ENCODE measurements at regions not wholly inside any gene's neighbourhood (a gene's known extent, or its start where the extent isn't known, plus 50 kb on each side); places are given as distances from the start of the nearest gene placed in this dataset.

DNA sequence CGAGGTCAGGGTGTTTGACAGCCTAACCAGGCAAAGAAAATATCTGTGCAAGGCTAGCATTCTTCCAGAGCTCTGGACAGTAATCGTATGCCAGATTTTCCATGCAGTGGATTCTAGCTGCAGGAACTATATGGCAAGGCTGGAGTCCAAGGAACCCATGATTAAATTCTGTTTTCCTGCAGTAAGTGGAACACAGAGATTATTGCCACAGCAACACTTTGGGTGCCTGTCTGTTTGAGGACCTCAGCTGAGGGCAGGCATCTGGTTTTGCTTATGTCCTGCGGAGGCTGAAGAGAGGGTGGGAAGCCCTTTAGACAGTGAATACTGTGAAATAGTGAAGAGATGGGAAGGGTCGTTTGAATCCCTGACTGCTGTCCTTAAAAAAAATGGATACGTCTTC lies 104.4 kb downstream of the DAD1 start:
- Histone ChIP-seq H2AFZ (ENCODE audit: low read length) (no peak overlapping the region), H3K9ac (ENCODE audit: low read length) (no peak overlapping the region), H3K27me3 (ENCODE audit: low read length) (no peaks in the 10 kb centered on the region), H3K27ac (ENCODE audit: low read length) (no peak overlapping the region), H3K9me3 (ENCODE audit: low read length) (no peaks in the 10 kb centered on the region), H4K20me1 (ENCODE audit: insufficient read depth, low read depth, low read length) (no peaks in the 10 kb centered on the region), H3K36me3 (ENCODE audit: insufficient read depth, low read length) (no peaks in the 10 kb centered on the region), H3K4me2 (ENCODE audit: low read depth, low read length, poor library complexity, severe bottlenecking) (no peak overlapping the region), H3K4me3 (ENCODE audit: low read length) (no peak overlapping the region), H3K4me1 (ENCODE audit: low read length) (peaks cover 21% of the 10 kb centered on the region), H3K9me2 (replicated peaks; ENCODE audit: insufficient read depth, low read length) (no peaks in the 10 kb centered on the region), H3K79me2 (ENCODE audit: low read length) (no peaks in the 10 kb centered on the region)
- no peak for DNase-seq

DNA sequence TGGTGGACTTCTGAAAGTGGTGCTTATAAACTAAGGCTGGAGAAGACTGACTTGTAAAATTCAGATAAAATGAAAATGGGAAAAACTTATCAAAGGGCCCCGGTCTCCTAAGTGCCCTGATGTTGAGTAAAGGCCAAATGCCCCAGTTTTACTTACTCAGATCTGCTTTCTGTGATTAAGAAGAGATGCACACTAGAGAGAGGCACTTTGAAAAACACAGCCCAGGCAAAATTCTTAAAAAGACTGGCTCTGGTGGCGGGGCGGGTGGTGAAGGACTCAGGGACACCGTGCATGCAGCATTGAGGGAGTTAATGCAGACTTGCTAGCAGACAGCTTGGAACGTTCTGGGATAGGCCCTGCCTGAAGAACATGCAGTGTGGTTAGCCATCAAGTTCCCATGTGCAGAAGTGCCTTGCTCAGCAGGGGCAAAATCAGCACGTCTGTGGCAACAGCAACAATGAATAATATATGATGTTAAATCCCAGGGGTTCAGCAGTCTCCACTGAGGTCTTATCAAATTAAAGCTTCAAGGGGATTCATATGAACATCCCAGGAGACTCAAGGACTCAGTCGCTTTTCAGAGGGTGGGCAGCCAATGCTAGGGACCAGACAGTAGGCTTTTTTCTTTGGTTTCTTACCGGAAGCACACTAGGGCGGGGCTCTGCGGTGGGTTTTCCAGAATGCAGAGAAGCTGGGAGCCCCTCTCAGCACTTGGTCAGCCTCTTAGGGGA lies 105.0 kb downstream of the DAD1 start:
- no peaks in the 10 kb centered on the region for H3K9me3 ChIP-seq (ENCODE audit: low read length)
- H2AFZ ChIP-seq (ENCODE audit: low read length), result no peak overlapping the region
- H3K27me3 ChIP-seq (ENCODE audit: low read length), result no peaks in the 10 kb centered on the region
- H3K4me2 ChIP-seq (ENCODE audit: low read depth, low read length, poor library complexity, severe bottlenecking), result no peak overlapping the region
- no peaks in the 10 kb centered on the region for H3K9me2 ChIP-seq (replicated peaks; ENCODE audit: insufficient read depth, low read length)
- H3K9ac ChIP-seq (ENCODE audit: low read length), result no peak overlapping the region
- H3K79me2 ChIP-seq (ENCODE audit: low read length), result no peaks in the 10 kb centered on the region
- no peak overlapping the region for H3K4me3 ChIP-seq (ENCODE audit: low read length)
- no peaks in the 10 kb centered on the region for H3K36me3 ChIP-seq (ENCODE audit: insufficient read depth, low read length)
- no peak for DNase-seq
- no peaks in the 10 kb centered on the region for H4K20me1 ChIP-seq (ENCODE audit: insufficient read depth, low read depth, low read length)
- H3K4me1 ChIP-seq (ENCODE audit: low read length), result peaks cover 22% of the 10 kb centered on the region
- H3K27ac ChIP-seq (ENCODE audit: low read length), result no peak overlapping the region

DNA sequence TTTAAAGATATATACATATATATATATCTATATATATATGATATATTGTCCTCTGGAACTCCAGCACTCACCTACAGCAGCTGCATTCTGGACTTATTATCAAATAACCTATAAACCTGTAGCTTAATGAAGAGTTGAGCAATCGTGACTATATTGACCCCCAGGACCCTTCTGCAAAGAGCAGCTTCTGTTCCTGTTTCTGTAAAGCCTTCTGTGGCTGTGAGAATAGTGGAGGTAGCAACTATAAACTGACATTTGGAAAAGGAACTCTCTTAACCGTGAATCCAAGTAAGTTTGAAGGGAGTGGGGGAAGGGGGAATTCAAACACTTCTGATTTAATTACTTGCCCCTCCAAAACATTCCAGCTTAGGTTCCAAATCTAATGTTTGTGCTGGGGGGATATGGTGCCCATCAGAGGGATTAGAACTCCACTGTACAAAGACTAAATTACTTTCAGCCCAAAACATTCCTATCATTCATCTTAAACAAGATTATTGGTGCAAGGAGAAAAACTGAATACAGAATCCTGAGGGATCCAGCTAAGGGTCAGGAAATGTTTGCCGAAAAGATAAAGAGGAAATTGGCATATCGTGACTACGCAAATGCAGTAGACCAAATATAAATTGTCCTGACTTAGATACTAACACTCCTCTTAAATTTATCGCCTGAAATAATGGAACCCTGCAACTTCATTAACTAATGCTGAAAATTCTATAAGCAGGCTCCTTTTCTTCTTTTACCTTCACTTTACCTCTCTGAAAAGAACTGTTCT lies 106.1 kb downstream of the DAD1 start:
- H3K4me2 ChIP-seq (ENCODE audit: low read depth, low read length, poor library complexity, severe bottlenecking), result no peak overlapping the region
- no peak for DNase-seq
- no peak overlapping the region for H3K4me3 ChIP-seq (ENCODE audit: low read length)
- no peak overlapping the region for H2AFZ ChIP-seq (ENCODE audit: low read length)
- H3K9me3 ChIP-seq (ENCODE audit: low read length), result no peaks in the 10 kb centered on the region
- peaks cover 22% of the 10 kb centered on the region for H3K4me1 ChIP-seq (ENCODE audit: low read length)
- H3K36me3 ChIP-seq (ENCODE audit: insufficient read depth, low read length), result no peaks in the 10 kb centered on the region
- no peaks in the 10 kb centered on the region for H3K9me2 ChIP-seq (replicated peaks; ENCODE audit: insufficient read depth, low read length)
- no peaks in the 10 kb centered on the region for H3K79me2 ChIP-seq (ENCODE audit: low read length)
- no peaks in the 10 kb centered on the region for H4K20me1 ChIP-seq (ENCODE audit: insufficient read depth, low read depth, low read length)
- no peaks in the 10 kb centered on the region for H3K27me3 ChIP-seq (ENCODE audit: low read length)
- H3K27ac ChIP-seq (ENCODE audit: low read length), result no peak overlapping the region
- no peak overlapping the region for H3K9ac ChIP-seq (ENCODE audit: low read length)

DNA sequence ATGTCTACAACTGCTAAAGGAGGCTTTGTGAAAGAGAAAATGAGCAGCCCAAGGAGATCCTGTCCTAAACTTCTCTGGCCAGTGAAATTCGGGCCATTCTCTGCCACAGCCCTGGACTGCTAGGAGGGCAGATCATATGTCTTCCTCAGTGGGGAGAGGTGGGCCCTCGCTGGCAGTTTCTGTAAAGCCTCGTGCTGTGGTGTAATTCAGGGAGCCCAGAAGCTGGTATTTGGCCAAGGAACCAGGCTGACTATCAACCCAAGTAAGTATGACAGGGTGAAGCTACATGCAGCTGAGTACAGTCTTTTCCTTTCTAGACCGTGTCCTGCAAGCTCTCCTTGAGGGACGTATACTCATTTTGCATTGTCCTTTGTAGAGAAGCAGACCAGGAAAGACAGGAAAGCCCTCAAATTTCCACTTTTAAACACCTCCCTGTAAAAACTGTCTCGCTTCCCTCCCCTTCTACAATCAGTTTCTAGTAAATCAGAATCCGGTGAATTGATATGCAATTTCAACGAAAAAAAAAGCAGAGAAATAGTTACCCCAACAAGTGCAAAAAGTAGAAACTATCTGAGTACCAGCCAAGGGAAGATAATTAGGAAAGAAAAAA lies 106.8 kb downstream of the DAD1 start:
- no peak overlapping the region for H3K9ac ChIP-seq (ENCODE audit: low read length)
- H3K27ac ChIP-seq (ENCODE audit: low read length), result no peak overlapping the region
- H3K9me3 ChIP-seq (ENCODE audit: low read length), result no peaks in the 10 kb centered on the region
- no peaks in the 10 kb centered on the region for H3K79me2 ChIP-seq (ENCODE audit: low read length)
- no peak overlapping the region for H3K4me3 ChIP-seq (ENCODE audit: low read length)
- no peak overlapping the region for H2AFZ ChIP-seq (ENCODE audit: low read length)
- DNase-seq, result no peak
- no peak overlapping the region for H3K4me2 ChIP-seq (ENCODE audit: low read depth, low read length, poor library complexity, severe bottlenecking)
- H3K9me2 ChIP-seq (replicated peaks; ENCODE audit: insufficient read depth, low read length), result no peaks in the 10 kb centered on the region
- no peaks in the 10 kb centered on the region for H4K20me1 ChIP-seq (ENCODE audit: insufficient read depth, low read depth, low read length)
- peaks cover 30% of the 10 kb centered on the region for H3K4me1 ChIP-seq (ENCODE audit: low read length)
- no peaks in the 10 kb centered on the region for H3K36me3 ChIP-seq (ENCODE audit: insufficient read depth, low read length)
- H3K27me3 ChIP-seq (ENCODE audit: low read length), result no peaks in the 10 kb centered on the region

DNA sequence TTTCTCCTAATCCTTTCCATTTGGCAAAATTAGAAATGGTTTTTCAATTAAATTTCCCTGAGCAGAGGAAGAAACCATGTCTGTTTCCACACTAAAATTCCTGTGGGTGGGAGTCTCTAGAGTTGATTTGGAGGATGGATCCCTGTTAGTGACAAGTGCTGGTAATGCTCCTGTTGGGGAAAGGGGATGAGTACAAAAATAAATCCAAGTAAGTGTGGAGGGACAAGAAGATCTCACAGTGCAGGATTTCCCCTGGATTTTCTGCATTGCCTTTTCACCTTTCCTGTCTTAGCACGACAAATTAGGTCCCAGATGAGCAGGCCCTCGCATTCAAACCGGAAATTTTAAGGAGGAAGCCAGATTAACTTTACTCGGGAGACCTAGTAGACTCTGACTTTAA lies 107.5 kb downstream of the DAD1 start:
- no peak for DNase-seq
- peaks cover 36% of the 10 kb centered on the region for H3K4me1 ChIP-seq (ENCODE audit: low read length)
- H3K9me2 ChIP-seq (replicated peaks; ENCODE audit: insufficient read depth, low read length), result no peaks in the 10 kb centered on the region
- H3K36me3 ChIP-seq (ENCODE audit: insufficient read depth, low read length), result no peaks in the 10 kb centered on the region
- H3K9me3 ChIP-seq (ENCODE audit: low read length), result no peaks in the 10 kb centered on the region
- no peaks in the 10 kb centered on the region for H3K27me3 ChIP-seq (ENCODE audit: low read length)
- no peaks in the 10 kb centered on the region for H4K20me1 ChIP-seq (ENCODE audit: insufficient read depth, low read depth, low read length)
- no peak overlapping the region for H3K27ac ChIP-seq (ENCODE audit: low read length)
- H3K79me2 ChIP-seq (ENCODE audit: low read length), result no peaks in the 10 kb centered on the region
- H3K9ac ChIP-seq (ENCODE audit: low read length), result no peak overlapping the region
- H3K4me3 ChIP-seq (ENCODE audit: low read length), result no peak overlapping the region
- no peak overlapping the region for H2AFZ ChIP-seq (ENCODE audit: low read length)
- no peak overlapping the region for H3K4me2 ChIP-seq (ENCODE audit: low read depth, low read length, poor library complexity, severe bottlenecking)

DNA sequence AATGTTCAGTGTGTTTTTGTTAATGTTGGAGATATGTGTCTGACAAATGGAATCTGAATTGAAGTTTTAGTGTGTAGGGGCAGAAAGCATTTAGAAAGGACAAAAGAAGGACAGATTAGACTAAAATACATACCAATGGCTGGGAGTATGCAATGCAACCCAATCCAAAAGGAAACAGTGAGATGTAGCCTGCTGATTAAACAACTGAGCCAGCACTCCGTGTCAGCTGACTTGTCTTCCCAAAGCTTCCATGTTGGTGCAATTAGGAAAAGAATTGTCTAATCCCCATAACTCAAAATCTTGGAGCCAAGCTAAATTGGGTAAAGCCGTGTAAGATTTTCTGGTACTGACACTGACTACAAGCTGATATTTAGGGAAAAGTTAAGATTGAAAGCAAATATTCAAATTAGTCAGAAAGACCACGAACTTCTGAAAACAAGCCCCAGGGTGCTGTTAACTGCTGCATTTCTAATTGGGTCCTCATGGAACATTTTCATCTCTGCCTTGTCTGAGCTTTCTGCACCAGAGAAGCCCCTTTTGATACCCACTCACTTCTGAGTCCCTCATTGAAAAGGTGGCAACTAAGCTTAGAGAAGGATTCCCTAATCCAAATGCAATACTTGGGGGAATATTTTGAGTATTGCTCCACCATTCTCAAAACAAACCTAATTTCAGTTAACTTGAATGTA lies 109.1 kb downstream of the DAD1 start:
- no peak overlapping the region for H3K4me2 ChIP-seq (ENCODE audit: low read depth, low read length, poor library complexity, severe bottlenecking)
- DNase-seq, result no peak
- H3K36me3 ChIP-seq (ENCODE audit: insufficient read depth, low read length), result no peaks in the 10 kb centered on the region
- H3K9me2 ChIP-seq (replicated peaks; ENCODE audit: insufficient read depth, low read length), result no peaks in the 10 kb centered on the region
- H3K79me2 ChIP-seq (ENCODE audit: low read length), result no peaks in the 10 kb centered on the region
- peaks cover 52% of the 10 kb centered on the region for H3K4me1 ChIP-seq (ENCODE audit: low read length)
- no peak overlapping the region for H3K27ac ChIP-seq (ENCODE audit: low read length)
- H3K27me3 ChIP-seq (ENCODE audit: low read length), result no peaks in the 10 kb centered on the region
- no peak overlapping the region for H3K4me3 ChIP-seq (ENCODE audit: low read length)
- no peaks in the 10 kb centered on the region for H3K9me3 ChIP-seq (ENCODE audit: low read length)
- no peaks in the 10 kb centered on the region for H4K20me1 ChIP-seq (ENCODE audit: insufficient read depth, low read depth, low read length)
- H2AFZ ChIP-seq (ENCODE audit: low read length), result no peak overlapping the region
- H3K9ac ChIP-seq (ENCODE audit: low read length), result no peak overlapping the region

DNA sequence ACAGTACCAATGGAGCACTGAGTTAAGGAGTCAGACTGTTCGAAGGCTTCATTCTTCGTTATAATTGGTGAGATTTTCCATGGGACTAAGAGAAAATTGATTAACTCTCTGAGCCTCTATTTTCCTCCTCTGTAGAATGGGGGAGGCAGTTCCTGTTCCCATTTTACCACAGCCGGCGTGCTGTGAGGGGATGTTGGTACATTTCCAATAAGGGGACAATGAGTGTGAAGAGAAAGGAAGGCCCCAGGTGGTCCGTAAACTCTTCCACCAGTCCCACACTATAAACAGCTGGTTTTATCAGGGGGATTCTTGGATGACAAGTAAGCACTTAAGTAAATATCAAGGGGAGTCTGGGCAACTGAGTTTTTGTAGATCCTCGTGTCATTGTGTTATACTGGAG lies 109.9 kb downstream of the DAD1 start:
- no peaks in the 10 kb centered on the region for H3K9me3 ChIP-seq (ENCODE audit: low read length)
- no peak overlapping the region for H2AFZ ChIP-seq (ENCODE audit: low read length)
- no peak for DNase-seq
- H3K27ac ChIP-seq (ENCODE audit: low read length), result no peak overlapping the region
- H3K27me3 ChIP-seq (ENCODE audit: low read length), result no peaks in the 10 kb centered on the region
- H3K36me3 ChIP-seq (ENCODE audit: insufficient read depth, low read length), result no peaks in the 10 kb centered on the region
- H3K4me1 ChIP-seq (ENCODE audit: low read length), result peaks cover 55% of the 10 kb centered on the region
- H3K9me2 ChIP-seq (replicated peaks; ENCODE audit: insufficient read depth, low read length), result no peaks in the 10 kb centered on the region
- no peak overlapping the region for H3K9ac ChIP-seq (ENCODE audit: low read length)
- H3K4me3 ChIP-seq (ENCODE audit: low read length), result no peak overlapping the region
- H3K4me2 ChIP-seq (ENCODE audit: low read depth, low read length, poor library complexity, severe bottlenecking), result no peak overlapping the region
- no peaks in the 10 kb centered on the region for H3K79me2 ChIP-seq (ENCODE audit: low read length)
- H4K20me1 ChIP-seq (ENCODE audit: insufficient read depth, low read depth, low read length), result no peaks in the 10 kb centered on the region

DNA sequence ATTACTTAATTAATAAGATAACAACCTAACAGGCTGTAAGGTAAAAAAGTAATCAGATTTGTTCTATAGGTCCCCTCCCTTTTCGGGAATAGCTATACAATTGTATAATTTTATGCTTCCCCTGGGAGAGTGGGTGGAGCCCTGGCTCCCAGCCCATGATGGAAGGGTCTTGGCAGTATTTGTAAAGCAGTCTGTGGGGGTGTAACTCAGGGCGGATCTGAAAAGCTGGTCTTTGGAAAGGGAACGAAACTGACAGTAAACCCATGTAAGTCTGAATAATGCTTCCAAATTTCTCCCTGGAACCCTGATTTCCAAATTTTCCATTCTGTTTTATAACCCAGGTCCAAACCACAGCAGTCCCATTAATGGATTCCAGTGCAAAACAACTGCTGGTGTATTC lies 110.4 kb downstream of the DAD1 start:
- no peaks in the 10 kb centered on the region for H3K27me3 ChIP-seq (ENCODE audit: low read length)
- no peaks in the 10 kb centered on the region for H3K79me2 ChIP-seq (ENCODE audit: low read length)
- no peak overlapping the region for H3K27ac ChIP-seq (ENCODE audit: low read length)
- peaks cover 55% of the 10 kb centered on the region for H3K4me1 ChIP-seq (ENCODE audit: low read length)
- H3K9ac ChIP-seq (ENCODE audit: low read length), result no peak overlapping the region
- no peaks in the 10 kb centered on the region for H4K20me1 ChIP-seq (ENCODE audit: insufficient read depth, low read depth, low read length)
- H3K9me3 ChIP-seq (ENCODE audit: low read length), result no peaks in the 10 kb centered on the region
- no peak overlapping the region for H3K4me3 ChIP-seq (ENCODE audit: low read length)
- H3K4me2 ChIP-seq (ENCODE audit: low read depth, low read length, poor library complexity, severe bottlenecking), result no peak overlapping the region
- H3K36me3 ChIP-seq (ENCODE audit: insufficient read depth, low read length), result no peaks in the 10 kb centered on the region
- no peaks in the 10 kb centered on the region for H3K9me2 ChIP-seq (replicated peaks; ENCODE audit: insufficient read depth, low read length)
- no peak overlapping the region for H2AFZ ChIP-seq (ENCODE audit: low read length)
- no peak for DNase-seq

Measured in Karpas-422 (cell line).